DMS153 treated with DMSO at 0.1 percent for 48 hours (cell line): ENCODE measurements at regions not wholly inside any gene's neighbourhood (a gene's known extent, or its start where the extent isn't known, plus 50 kb on each side); places are given as distances from the start of the nearest gene placed in this dataset.
"Not testable (repeated sequence)": the region's sequence is repeated elsewhere in the genome, so short reads cannot be mapped to it uniquely, and the experiment has no call there.

Experiments
- DNase-seq: peaks from one replicate; lab custom pipeline; 2025; ENCODE audit not compliant: unreplicated experiment; lab: John Stamatoyannopoulos, UW

GRCh38 chr2:217353591-217353990 is 493.7 kb upstream of the TNP1 start:
- DNase-seq, result no peak

GRCh38 chr2:217351378-217351777 is 491.5 kb upstream of the TNP1 start:
- DNase-seq, result no peak

GRCh38 chr2:217349251-217349650 is 489.4 kb upstream of the TNP1 start:
- DNase-seq, result no peak

- DNase-seq, result not testable (repeated sequence)
Measured at GRCh38 chr2:217347630-217348029, 487.8 kb upstream of the TNP1 start.

GRCh38 chr2:217346043-217346442 is 486.2 kb upstream of the TNP1 start:
- not testable (repeated sequence) for DNase-seq

- no peak for DNase-seq
Measured at GRCh38 chr2:217340899-217341298, 481.0 kb upstream of the TNP1 start.

- no peak for DNase-seq
Measured at GRCh38 chr2:217340176-217340575, 480.3 kb upstream of the TNP1 start.

- no peak for DNase-seq
Measured at GRCh38 chr2:217339753-217340152, 479.9 kb upstream of the TNP1 start.

- DNase-seq, result no peak
Measured at GRCh38 chr2:217338306-217338916, 478.5 kb upstream of the TNP1 start.

GRCh38 chr2:217337771-217338170 is 477.9 kb upstream of the TNP1 start:
- no peak for DNase-seq

- no peak for DNase-seq
Measured at GRCh38 chr2:217336694-217337093, 476.8 kb upstream of the TNP1 start.

GRCh38 chr2:217335341-217335966 is 475.6 kb upstream of the TNP1 start:
- DNase-seq, result no peak

- no peak for DNase-seq
Measured at GRCh38 chr2:217334561-217334960, 474.7 kb upstream of the TNP1 start.

- DNase-seq, result no peak
Measured at GRCh38 chr2:217332866-217333265, 473.0 kb upstream of the TNP1 start.

- DNase-seq, result no peak
Measured at GRCh38 chr2:217332417-217332791, 472.5 kb upstream of the TNP1 start.

GRCh38 chr2:217331523-217332416 is 471.9 kb upstream of the TNP1 start:
- DNase-seq, result no peak

- no peak for DNase-seq
Measured at GRCh38 chr2:217330647-217331046, 470.8 kb upstream of the TNP1 start.

- no peak for DNase-seq
Measured at GRCh38 chr2:217329023-217329431, 469.2 kb upstream of the TNP1 start.

GRCh38 chr2:217328622-217328978 is 468.7 kb upstream of the TNP1 start:
- no peak for DNase-seq

- DNase-seq, result no peak
Measured at GRCh38 chr2:217327953-217328621, 468.2 kb upstream of the TNP1 start.

- no peak for DNase-seq
Measured at GRCh38 chr2:217326238-217327022, 466.6 kb upstream of the TNP1 start.
